Upper lobe of left lung (tissue), 4 donors: ENCODE measurements at regions not wholly inside any gene's neighbourhood (a gene's known extent, or its start where the extent isn't known, plus 50 kb on each side); places are given as distances from the start of the nearest gene placed in this dataset.

ENCODE experiments used
- EP300 ChIP-seq, 4 donors: sonication (generic); formaldehyde crosslinking; IDR thresholded peaks; one replicate each; pipeline ENCODE4 v1.5.1; 2017; ENCODE audit warnings: antibody characterized with exemption in 4 of 4, control low read depth in 2 of 4
- POLR2A ChIP-seq, 4 donors: fragments of 450-650 bp; IDR thresholded peaks; one replicate each; pipeline ENCODE4 v1.5.1; 2016 to 2017; ENCODE audit warnings: antibody characterized with exemption in 4 of 4, mild to moderate bottlenecking in 2 of 4
- POLR2AphosphoS5 ChIP-seq, 2 donors: sonication (generic); formaldehyde crosslinking; IDR thresholded peaks; one replicate each; pipeline ENCODE4 v1.5.1; 2017; ENCODE audit warnings: antibody characterized with exemption in 2 of 2
- TF ChIP-seq, protein P1 (sequence below), 6 experiments: fragments of 450-650 bp in 4 of 6; fragments of 200-600 bp in 2 of 6; sonication (generic) in 2 of 6; IDR thresholded peaks; one replicate each; pipeline ENCODE4 v1.5.1; 2016 to 2019; ENCODE audit warnings: antibody characterized with exemption in 6 of 6

DNA sequence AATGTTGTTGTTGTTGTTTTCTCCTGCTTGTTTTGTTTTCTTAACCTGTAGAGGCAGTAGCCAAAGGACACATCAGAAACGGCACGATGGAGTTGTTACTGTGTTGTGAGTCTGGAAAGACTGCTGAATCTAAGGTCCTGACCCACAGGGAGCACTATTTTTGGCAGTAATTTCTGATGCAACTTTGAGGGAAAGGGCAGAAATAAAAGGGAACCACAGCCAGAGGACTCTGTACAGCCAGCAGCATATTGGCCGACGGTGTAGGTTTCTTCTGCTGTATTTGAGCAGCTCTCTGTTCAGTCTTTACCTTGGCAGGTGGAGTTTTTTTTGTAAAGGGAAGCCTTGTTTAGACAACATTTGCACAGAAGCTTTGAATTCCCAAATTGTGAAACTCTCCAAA is 203.0 kb upstream of the GPR101 start:
- TF ChIP-seq POLR2AphosphoS5 (IDR thresholded peaks at IDR 0.05): no peak
- TF ChIP-seq POLR2A (IDR thresholded peaks at IDR 0.05): no peak
- TF ChIP-seq, protein P1, sequence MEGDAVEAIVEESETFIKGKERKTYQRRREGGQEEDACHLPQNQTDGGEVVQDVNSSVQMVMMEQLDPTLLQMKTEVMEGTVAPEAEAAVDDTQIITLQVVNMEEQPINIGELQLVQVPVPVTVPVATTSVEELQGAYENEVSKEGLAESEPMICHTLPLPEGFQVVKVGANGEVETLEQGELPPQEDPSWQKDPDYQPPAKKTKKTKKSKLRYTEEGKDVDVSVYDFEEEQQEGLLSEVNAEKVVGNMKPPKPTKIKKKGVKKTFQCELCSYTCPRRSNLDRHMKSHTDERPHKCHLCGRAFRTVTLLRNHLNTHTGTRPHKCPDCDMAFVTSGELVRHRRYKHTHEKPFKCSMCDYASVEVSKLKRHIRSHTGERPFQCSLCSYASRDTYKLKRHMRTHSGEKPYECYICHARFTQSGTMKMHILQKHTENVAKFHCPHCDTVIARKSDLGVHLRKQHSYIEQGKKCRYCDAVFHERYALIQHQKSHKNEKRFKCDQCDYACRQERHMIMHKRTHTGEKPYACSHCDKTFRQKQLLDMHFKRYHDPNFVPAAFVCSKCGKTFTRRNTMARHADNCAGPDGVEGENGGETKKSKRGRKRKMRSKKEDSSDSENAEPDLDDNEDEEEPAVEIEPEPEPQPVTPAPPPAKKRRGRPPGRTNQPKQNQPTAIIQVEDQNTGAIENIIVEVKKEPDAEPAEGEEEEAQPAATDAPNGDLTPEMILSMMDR (IDR thresholded peaks at IDR 0.05): no peak
- TF ChIP-seq EP300 (IDR thresholded peaks at IDR 0.05): no peak
